HepG2 (cell line): ENCODE measurements at regions not wholly inside any gene's neighbourhood (a gene's known extent, or its start where the extent isn't known, plus 50 kb on each side); places are given as distances from the start of the nearest gene placed in this dataset.

Source experiments
- ATAC-seq: fragments of 200-7000 bp; cut with Tn5 transposase; 3 replicates; pipeline ENCODE4 v1.9.1; 2020; ENCODE audit warnings: mild to moderate bottlenecking, moderate library complexity
- BruUV-seq: library from RNA; stranded (reverse); fragments of 400-500 nt; replicated peaks from 2 replicates; lab custom pipeline; 2021; lab: Mats Ljungman, UMichigan
- CTCF ChIA-PET: fragments of 300-600 bp; formaldehyde crosslinking; extraction: SDS; loops from one replicate; lab custom pipeline; 2021; ENCODE audit warnings: low total read pairs, inconsistent platforms, low intra/inter-chr PET ratio; lab: Yijun Ruan, JAX
- POLR2A ChIA-PET: fragments of 350-600 bp; sonication (Branson Sonifier 250); formaldehyde crosslinking; loops from one replicate; lab custom pipeline; 2020; ENCODE audit warnings: antibody characterized with exemption, inconsistent platforms; lab: Yijun Ruan, JAX
- DNase-seq: peaks from one replicate; pipeline ENCODE4 v3.0.0-alpha.2; 2015; ENCODE audit warnings: low spot score
- FAIRE-seq: peaks from 3 replicates; lab custom pipeline; 2011; peaks lifted over from hg19 to GRCh38; lab: Jason Lieb, UNC
- H2AFZ ChIP-seq: one replicate; pipeline ENCODE4 v1.6.1; 2011; ENCODE audit warnings: low read length, inconsistent platforms
- H3K27ac ChIP-seq: fragments of 300-600 bp; 3 replicates; pipeline ENCODE4 v1.8.0; 2011; ENCODE audit warnings: mixed run types, mild to moderate bottlenecking, mixed read lengths, low read length, inconsistent platforms; ENCODE audit not compliant: insufficient read depth; ENCODE audit errors: extremely low read length
- H3K27me3 ChIP-seq, 2 experiments: fragments of 200-600 bp in 1 of 2; 2 replicates in 1 of 2; 3 replicates in 1 of 2; pipeline versions ENCODE4 v1.6.0 to v1.8.0; 2011; ENCODE audit warnings: low read length in 2 of 2, mild to moderate bottlenecking in 2 of 2, moderate library complexity in 2 of 2, inconsistent platforms in 1 of 2; ENCODE audit not compliant: insufficient read depth in 2 of 2, control insufficient read depth in 1 of 2
- H3K36me3 ChIP-seq, 2 experiments: fragments of 200-600 bp in 1 of 2; replicated peaks in 1 of 2; 2 replicates in 1 of 2; 3 replicates in 1 of 2; pipeline versions ENCODE4 v1.5.1 to v1.8.0; 2011; ENCODE audit warnings: low read length in 2 of 2, inconsistent platforms in 1 of 2; ENCODE audit not compliant: insufficient read depth in 2 of 2, control insufficient read depth in 1 of 2
- H3K4me1 ChIP-seq: 2 replicates; pipeline ENCODE4 v1.5.1; 2012; ENCODE audit warnings: low read length, inconsistent platforms; ENCODE audit not compliant: insufficient read depth
- H3K4me2 ChIP-seq: 2 replicates; pipeline ENCODE4 v1.6.0; 2011; ENCODE audit warnings: low read depth, low read length, inconsistent platforms
- H3K4me3 ChIP-seq, 3 experiments: fragments of 200-600 bp in 1 of 3; sonication (generic), shearing (Covaris generic) in 1 of 3; replicated peaks in 1 of 3; 2 replicates each; pipeline ENCODE4 v1.5.1; 2011 to 2016; ENCODE audit warnings: low read length in 3 of 3, inconsistent platforms in 2 of 3, low read depth in 2 of 3, mild to moderate bottlenecking in 2 of 3, control low read depth in 1 of 3, mixed read lengths in 1 of 3; ENCODE audit not compliant: insufficient read depth in 1 of 3
- H3K79me2 ChIP-seq: one replicate; pipeline ENCODE4 v1.6.1; 2011; ENCODE audit warnings: low read length, inconsistent platforms; ENCODE audit not compliant: insufficient read depth
- H3K9ac ChIP-seq: 2 replicates; pipeline ENCODE4 v1.6.0; 2011; ENCODE audit warnings: mild to moderate bottlenecking, low read depth, low read length, inconsistent platforms; ENCODE audit not compliant: insufficient read depth
- H3K9me3 ChIP-seq: 2 replicates; pipeline ENCODE4 v1.5.1; 2012; ENCODE audit warnings: mild to moderate bottlenecking, low read length
- H4K20me1 ChIP-seq: 2 replicates; pipeline ENCODE4 v1.6.0; 2011; ENCODE audit warnings: inconsistent platforms, mild to moderate bottlenecking, low read length, moderate library complexity; ENCODE audit not compliant: insufficient read depth
- AHR ChIP-seq: IDR thresholded peaks from 2 replicates; pipeline ENCODE4 v1.6.1; 2018; ENCODE audit warnings: missing genetic modification reagents, missing compliant biosample characterization
- FOXP1 ChIP-seq, 2 experiments: fragments of 450-650 bp in 1 of 2; IDR thresholded peaks; 2 replicates each; pipeline ENCODE4 v1.6.1; 2017 to 2018; ENCODE audit warnings: antibody characterized with exemption in 1 of 2
- HNRNPUL1 ChIP-seq: fragments of 200-400 bp; formaldehyde crosslinking; IDR thresholded peaks from 2 replicates; pipeline ENCODE4 v1.6.1; 2017; ENCODE audit warnings: low read depth, mild to moderate bottlenecking, low read length, moderate library complexity
- ISX ChIP-seq: sonication (generic); formaldehyde crosslinking; conservative IDR thresholded peaks from 2 replicates; pipeline ENCODE4 v1.5.0; 2020; ENCODE audit warnings: missing genetic modification reagents
- KDM5A ChIP-seq: fragments of 200-600 bp; sonication (generic); IDR thresholded peaks from 2 replicates; pipeline ENCODE4 v1.7.0; 2018; ENCODE audit warnings: antibody characterized with exemption, mild to moderate bottlenecking, low read length, borderline replicate concordance
- KLF9 ChIP-seq: IDR thresholded peaks from 2 replicates; pipeline ENCODE4 v1.6.1; 2016; ENCODE audit warnings: low read depth
- PLRG1 ChIP-seq: fragments of 450-650 bp; conservative IDR thresholded peaks from 2 replicates; pipeline ENCODE4 v1.6.1; 2016
- POGZ ChIP-seq: sonication (generic); formaldehyde crosslinking; IDR thresholded peaks from 2 replicates; pipeline ENCODE4 v1.4.0; 2020; ENCODE audit warnings: mild to moderate bottlenecking, missing genetic modification reagents
- POLR2AphosphoS2 ChIP-seq: IDR thresholded peaks from 2 replicates; pipeline ENCODE4 v1.6.1; 2011; ENCODE audit warnings: low read depth, low read length, improper control_type of control experiment
- PTBP1 ChIP-seq: fragments of 200-400 bp; formaldehyde crosslinking; IDR thresholded peaks from 2 replicates; pipeline ENCODE4 v1.6.1; 2018; ENCODE audit warnings: low read length, low read depth; ENCODE audit not compliant: poor library complexity, severe bottlenecking
- RAD51 ChIP-seq: fragments of 450-650 bp; IDR thresholded peaks from 2 replicates; pipeline ENCODE4 v1.6.1; 2016; ENCODE audit warnings: borderline replicate concordance
- RBM39 ChIP-seq: fragments of 200-400 bp; formaldehyde crosslinking; IDR thresholded peaks from one replicate; pipeline ENCODE4 v1.6.1; 2018; ENCODE audit warnings: antibody characterized with exemption, mild to moderate bottlenecking, low read depth, low read length; ENCODE audit not compliant: poor library complexity, severe bottlenecking
- TBX2 ChIP-seq: sonication (generic); formaldehyde crosslinking; IDR thresholded peaks from 2 replicates; pipeline ENCODE4 v1.5.0; 2020; ENCODE audit warnings: missing genetic modification reagents, mild to moderate bottlenecking, borderline replicate concordance
- TOPORS ChIP-seq: sonication (generic); formaldehyde crosslinking; IDR thresholded peaks from 2 replicates; pipeline ENCODE4 v1.8.0; 2023; ENCODE audit warnings: mild to moderate bottlenecking, missing genetic modification reagents
- U2AF1 ChIP-seq: fragments of 200-400 bp; formaldehyde crosslinking; optimal IDR thresholded peaks from 2 replicates; pipeline ENCODE3; 2017; ENCODE audit warnings: mild to moderate bottlenecking, low read depth, low read length
- U2AF2 ChIP-seq: fragments of 200-400 bp; formaldehyde crosslinking; IDR thresholded peaks from 2 replicates; pipeline ENCODE4 v1.6.1; 2017; ENCODE audit warnings: low read depth, mild to moderate bottlenecking, low read length
- ZBTB20 ChIP-seq: sonication (generic); formaldehyde crosslinking; IDR thresholded peaks from 2 replicates; pipeline ENCODE4 v1.8.1; 2023; ENCODE audit warnings: missing genetic modification reagents, low read depth, mild to moderate bottlenecking, borderline replicate concordance
- ZFP62 ChIP-seq: sonication (generic); formaldehyde crosslinking; IDR thresholded peaks from 2 replicates; pipeline ENCODE4 v1.4.0; 2020; ENCODE audit warnings: missing genetic modification reagents
- ZMYM2 ChIP-seq: sonication (generic); formaldehyde crosslinking; IDR thresholded peaks from 2 replicates; pipeline ENCODE4 v1.8.0; 2022; ENCODE audit warnings: mild to moderate bottlenecking, missing genetic modification reagents
- ZNF101 ChIP-seq: sonication (generic); formaldehyde crosslinking; IDR thresholded peaks from 2 replicates; pipeline ENCODE4 v1.4.0; 2020; ENCODE audit warnings: mild to moderate bottlenecking, low read depth, missing genetic modification reagents, borderline replicate concordance
- ZNF282 ChIP-seq: fragments of 450-650 bp; IDR thresholded peaks from 2 replicates; pipeline ENCODE4 v1.6.1; 2018; ENCODE audit not compliant: partially characterized antibody
- ZNF33A ChIP-seq: sonication (generic); formaldehyde crosslinking; IDR thresholded peaks from 2 replicates; pipeline ENCODE4 v1.5.1; 2020; ENCODE audit warnings: missing genetic modification reagents, mild to moderate bottlenecking, moderate library complexity, borderline replicate concordance
- ZNF441 ChIP-seq: sonication (generic); formaldehyde crosslinking; IDR thresholded peaks from 2 replicates; pipeline ENCODE4 v1.7.0; 2021; ENCODE audit warnings: missing genetic modification reagents, borderline replicate concordance
- WGBS: methylation state at CpG from one replicate; pipeline ENCODE4 v1.1.6; 2017; ENCODE audit warnings: low lambda C conversion rate; 5-methylcytosine and 5-hydroxymethylcytosine counted together
- in situ Hi-C: cut with HindIII; loops from 2 replicates; pipeline ENCODE4 v1.10.0; 2017; ENCODE audit warnings: low pct_unique_long_range_greater_than_20kb; ENCODE audit not compliant: extremely low pct_ligation_motif_present
- intact Hi-C: fragments of 100-400 bp; cut with micrococcal nuclease; formaldehyde crosslinking; loops from one replicate; pipeline ENCODE4 v1.10.0; 2022; ENCODE audit not compliant: unreplicated experiment
- TF ChIP-seq, protein P1 (sequence below): fragments of 450-650 bp; IDR thresholded peaks from 2 replicates; pipeline ENCODE4 v1.6.1; 2016

DNA sequence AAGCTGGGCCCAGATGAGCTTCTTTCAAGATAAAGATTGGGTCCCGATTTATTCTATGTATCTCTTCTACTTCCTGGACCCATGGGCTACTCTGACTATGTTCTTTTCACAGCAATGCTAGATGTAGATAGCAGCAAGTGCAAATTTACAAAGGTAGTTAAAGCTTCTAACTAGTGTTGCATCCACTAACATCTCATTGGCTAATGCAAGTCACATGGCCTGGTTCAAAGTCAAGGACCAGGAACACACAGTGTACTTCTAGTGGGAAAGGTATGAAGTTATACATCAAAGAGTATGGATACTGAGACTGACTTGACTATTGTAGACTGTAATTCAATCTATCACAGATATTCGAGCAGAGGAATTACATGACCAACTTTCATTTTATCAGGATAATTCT lies 588.8 kb downstream of the PLA2G4A start (continued):
- TF ChIP-seq RBM39 (no peak), PTBP1 (no peak), ZBTB20 (CRISPR knock-in tag) (no peak)
- TF ChIP-seq, protein P1, sequence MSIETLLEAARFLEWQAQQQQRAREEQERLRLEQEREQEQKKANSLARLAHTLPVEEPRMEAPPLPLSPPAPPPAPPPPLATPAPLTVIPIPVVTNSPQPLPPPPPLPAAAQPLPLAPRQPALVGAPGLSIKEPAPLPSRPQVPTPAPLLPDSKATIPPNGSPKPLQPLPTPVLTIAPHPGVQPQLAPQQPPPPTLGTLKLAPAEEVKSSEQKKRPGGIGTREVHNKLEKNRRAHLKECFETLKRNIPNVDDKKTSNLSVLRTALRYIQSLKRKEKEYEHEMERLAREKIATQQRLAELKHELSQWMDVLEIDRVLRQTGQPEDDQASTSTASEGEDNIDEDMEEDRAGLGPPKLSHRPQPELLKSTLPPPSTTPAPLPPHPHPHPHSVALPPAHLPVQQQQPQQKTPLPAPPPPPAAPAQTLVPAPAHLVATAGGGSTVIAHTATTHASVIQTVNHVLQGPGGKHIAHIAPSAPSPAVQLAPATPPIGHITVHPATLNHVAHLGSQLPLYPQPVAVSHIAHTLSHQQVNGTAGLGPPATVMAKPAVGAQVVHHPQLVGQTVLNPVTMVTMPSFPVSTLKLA = no peak

DNA sequence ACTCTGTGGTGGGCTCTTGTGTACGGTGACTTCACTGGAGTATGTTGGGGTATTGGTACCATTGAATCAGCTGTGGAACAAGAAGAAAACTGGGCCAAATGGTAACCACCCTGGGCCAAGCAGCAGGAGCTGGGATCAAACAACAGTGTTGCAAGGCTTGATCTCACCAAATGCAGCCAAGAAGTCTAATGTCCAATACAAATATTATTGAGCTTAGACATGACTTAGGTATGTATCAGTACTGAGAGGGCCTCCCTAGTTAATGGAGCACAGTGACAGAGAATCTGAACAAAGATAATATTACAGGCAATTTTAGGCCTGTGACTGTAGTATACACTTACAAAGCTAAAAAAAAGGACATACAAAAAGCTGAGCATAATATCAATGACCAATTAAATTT lies 604.8 kb downstream of the PLA2G4A start:
- H3K36me3 ChIP-seq = no peaks in the 10 kb centered on the region
- ATAC-seq (no peak), DNase-seq (no peak), FAIRE-seq (no peak)
- POLR2A ChIA-PET = no interaction called here
- no peaks in the 10 kb centered on the region for H3K27me3 ChIP-seq
- no peak overlapping the region for H3K27ac ChIP-seq
- in situ Hi-C loops = no loop called here
- CTCF ChIA-PET = no interaction called here
- H3K4me3 ChIP-seq = no peak overlapping the region
- H3K79me2 ChIP-seq = no peaks in the 10 kb centered on the region
- WGBS = 83% methylated on average over 1 of the region's 1 CpG
- H2AFZ ChIP-seq = no peak overlapping the region
- H3K9me3 ChIP-seq = no peaks in the 10 kb centered on the region
- intact Hi-C loops = loop anchor here (5.0 kb wide), 1 partner anchor 209 kb away; no protein-coding TSS in a partner anchor
- H4K20me1 ChIP-seq = no peaks in the 10 kb centered on the region
- BruUV-seq = no TSS peak
- no peaks in the 10 kb centered on the region for H3K4me1 ChIP-seq
- no peak overlapping the region for H3K4me2 ChIP-seq
- no peak overlapping the region for H3K9ac ChIP-seq
- no peak for TF ChIP-seq KLF9 (CRISPR knock-in tag)
- TF ChIP-seq U2AF1 = no peak
- TF ChIP-seq ZFP62 (CRISPR knock-in tag) = no peak
- TF ChIP-seq PLRG1 = no peak
- no peak for TF ChIP-seq ZNF441 (CRISPR knock-in tag)
- no peak for TF ChIP-seq ZNF33A
- TF ChIP-seq ZMYM2 (CRISPR knock-in tag) = no peak
- no peak for TF ChIP-seq KDM5A
- no peak for TF ChIP-seq ZNF101 (CRISPR knock-in tag)
- no peak for TF ChIP-seq RAD51
- TF ChIP-seq TBX2 (CRISPR knock-in tag) = no peak
- TF ChIP-seq ZNF282 = no peak
- no peak for TF ChIP-seq POLR2AphosphoS2
- TF ChIP-seq AHR (CRISPR knock-in tag) = no peak
- no peak for TF ChIP-seq U2AF2
- TF ChIP-seq ISX (CRISPR knock-in tag) = no peak
- TF ChIP-seq POGZ (CRISPR knock-in tag) = no peak
- TF ChIP-seq FOXP1 (IDR thresholded peaks at IDR 0.05) = no peak
- no peak for TF ChIP-seq FOXP1 (CRISPR knock-in tag; IDR thresholded peaks at IDR 0.05)
- no peak for TF ChIP-seq TOPORS
- no peak for TF ChIP-seq HNRNPUL1
